Panc1 (cell line): ENCODE measurements at regions not wholly inside any gene's neighbourhood (a gene's known extent, or its start where the extent isn't known, plus 50 kb on each side); places are given as distances from the start of the nearest gene placed in this dataset.

Experiments
- ATAC-seq: fragments of 200-7000 bp; cut with Tn5 transposase; 2 replicates; pipeline ENCODE4 v1.9.1; 2020; ENCODE audit warnings: mild to moderate bottlenecking, moderate library complexity
- BruUV-seq: library from RNA; stranded (reverse); fragments of 400-500 nt; replicated peaks from 2 replicates; lab custom pipeline; 2021; lab: Mats Ljungman, UMichigan
- CTCF ChIA-PET: fragments of 300-600 bp; sonication (Branson Sonifier 250); formaldehyde crosslinking; loops from one replicate; lab custom pipeline; 2022; ENCODE audit warnings: antibody characterized with exemption; lab: Charles Lee
- POLR2A ChIA-PET: fragments of 300-600 bp; sonication (Branson Sonifier 250); formaldehyde crosslinking; loops from one replicate; lab custom pipeline; 2022; ENCODE audit warnings: antibody characterized with exemption; lab: Charles Lee
- DNase-seq: peaks from one replicate; pipeline ENCODE4 v3.0.0-alpha.2; 2010; ENCODE audit warnings: low read depth, low spot score
- H3K27ac ChIP-seq: 2 replicates; pipeline ENCODE4 v1.5.1; 2011; ENCODE audit warnings: mild to moderate bottlenecking, low read length, inconsistent platforms
- H3K27me3 ChIP-seq: fragments of 200-500 bp; sonication (Bioruptor generic); 2 replicates; pipeline ENCODE4 v1.6.0; 2014; ENCODE audit warnings: low read length, inconsistent platforms; ENCODE audit not compliant: control insufficient read depth, insufficient read depth
- H3K36me3 ChIP-seq: fragments of 200-500 bp; sonication (Bioruptor generic); 2 replicates; pipeline ENCODE4 v1.5.1; 2014; ENCODE audit warnings: inconsistent platforms, mild to moderate bottlenecking, low read length, moderate library complexity; ENCODE audit not compliant: control insufficient read depth, insufficient read depth
- H3K4me1 ChIP-seq: 2 replicates; pipeline ENCODE4 v1.5.1; 2011; ENCODE audit warnings: inconsistent platforms, mild to moderate bottlenecking, low read length, moderate library complexity; ENCODE audit not compliant: control insufficient read depth, insufficient read depth
- H3K4me3 ChIP-seq, 2 experiments: 2 replicates each; pipeline ENCODE4 v1.5.1; 2011 to 2012; ENCODE audit warnings: low read depth in 2 of 2, low read length in 2 of 2, mild to moderate bottlenecking in 2 of 2, inconsistent platforms in 1 of 2, moderate library complexity in 1 of 2
- H3K9me3 ChIP-seq: fragments of 200-500 bp; sonication (Bioruptor generic); 2 replicates; pipeline ENCODE4 v1.5.1; 2014; ENCODE audit warnings: low read depth, mild to moderate bottlenecking, inconsistent platforms, low read length, moderate library complexity; ENCODE audit not compliant: control insufficient read depth, insufficient read depth
- POLR2AphosphoS5 ChIP-seq: IDR thresholded peaks from 2 replicates; pipeline ENCODE4 v1.6.1; 2012; ENCODE audit warnings: mild to moderate bottlenecking, low read depth, low read length, moderate library complexity
- SIN3A ChIP-seq: IDR thresholded peaks from 2 replicates; pipeline ENCODE4 v1.6.1; 2012; ENCODE audit warnings: low read depth, mild to moderate bottlenecking, low read length, moderate library complexity, borderline replicate concordance; ENCODE audit not compliant: insufficient read depth
- TCF7L2 ChIP-seq: IDR thresholded peaks from 2 replicates; pipeline ENCODE4 v1.6.1; 2011; ENCODE audit warnings: mild to moderate bottlenecking, low read depth, low read length, inconsistent platforms
- in situ Hi-C: cut with HindIII; loops from 2 replicates; pipeline ENCODE4 v1.10.0; 2016; ENCODE audit warnings: low sequenced_read_pairs, low pct_unique_long_range_greater_than_20kb
- intact Hi-C: fragments of 100-400 bp; cut with micrococcal nuclease; formaldehyde crosslinking; loops from one replicate; pipeline ENCODE4 v1.10.0; 2022; ENCODE audit not compliant: unreplicated experiment
- TF ChIP-seq, protein P1 (sequence below), 2 experiments: IDR thresholded peaks; 2 replicates each; pipeline ENCODE4 v1.6.1; 2011 to 2012; ENCODE audit warnings: low read depth in 2 of 2, control low read depth in 1 of 2, low read length in 1 of 2, mild to moderate bottlenecking in 1 of 2, moderate library complexity in 1 of 2; ENCODE audit not compliant: insufficient read depth in 1 of 2
- TF ChIP-seq, protein P2 (sequence below): fragments of 450-650 bp; IDR thresholded peaks from 2 replicates; pipeline ENCODE4 v1.5.1; 2017; ENCODE audit warnings: mild to moderate bottlenecking

DNA sequence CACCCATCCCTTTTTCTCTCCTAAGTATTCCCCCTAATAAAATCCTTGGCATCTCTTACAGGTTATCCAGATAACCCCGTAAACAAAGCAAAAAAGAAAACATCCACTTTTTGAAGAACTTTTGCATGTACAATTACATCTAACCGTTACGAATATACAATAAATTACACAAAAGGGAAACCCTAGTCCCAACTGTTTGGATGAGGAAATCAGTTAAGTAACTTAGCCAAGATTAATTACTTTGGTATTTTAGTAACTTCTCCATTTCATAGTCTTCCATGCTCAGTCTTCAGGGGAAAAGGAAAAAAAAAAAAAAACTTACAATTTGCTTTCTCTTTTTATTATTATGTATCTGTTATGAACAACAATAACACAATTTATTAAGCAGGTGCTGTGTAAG is 212.9 kb downstream of the ACTL7B start:
- DNase-seq (no peak), ATAC-seq (no peak)
- CTCF ChIA-PET: no interaction called here
- no peaks in the 10 kb centered on the region for H3K4me1 ChIP-seq
- intact Hi-C loops: no loop called here
- H3K27me3 ChIP-seq: no peaks in the 10 kb centered on the region
- no peak overlapping the region for H3K4me3 ChIP-seq
- H3K27ac ChIP-seq: no peak overlapping the region
- TF ChIP-seq, protein P1, sequence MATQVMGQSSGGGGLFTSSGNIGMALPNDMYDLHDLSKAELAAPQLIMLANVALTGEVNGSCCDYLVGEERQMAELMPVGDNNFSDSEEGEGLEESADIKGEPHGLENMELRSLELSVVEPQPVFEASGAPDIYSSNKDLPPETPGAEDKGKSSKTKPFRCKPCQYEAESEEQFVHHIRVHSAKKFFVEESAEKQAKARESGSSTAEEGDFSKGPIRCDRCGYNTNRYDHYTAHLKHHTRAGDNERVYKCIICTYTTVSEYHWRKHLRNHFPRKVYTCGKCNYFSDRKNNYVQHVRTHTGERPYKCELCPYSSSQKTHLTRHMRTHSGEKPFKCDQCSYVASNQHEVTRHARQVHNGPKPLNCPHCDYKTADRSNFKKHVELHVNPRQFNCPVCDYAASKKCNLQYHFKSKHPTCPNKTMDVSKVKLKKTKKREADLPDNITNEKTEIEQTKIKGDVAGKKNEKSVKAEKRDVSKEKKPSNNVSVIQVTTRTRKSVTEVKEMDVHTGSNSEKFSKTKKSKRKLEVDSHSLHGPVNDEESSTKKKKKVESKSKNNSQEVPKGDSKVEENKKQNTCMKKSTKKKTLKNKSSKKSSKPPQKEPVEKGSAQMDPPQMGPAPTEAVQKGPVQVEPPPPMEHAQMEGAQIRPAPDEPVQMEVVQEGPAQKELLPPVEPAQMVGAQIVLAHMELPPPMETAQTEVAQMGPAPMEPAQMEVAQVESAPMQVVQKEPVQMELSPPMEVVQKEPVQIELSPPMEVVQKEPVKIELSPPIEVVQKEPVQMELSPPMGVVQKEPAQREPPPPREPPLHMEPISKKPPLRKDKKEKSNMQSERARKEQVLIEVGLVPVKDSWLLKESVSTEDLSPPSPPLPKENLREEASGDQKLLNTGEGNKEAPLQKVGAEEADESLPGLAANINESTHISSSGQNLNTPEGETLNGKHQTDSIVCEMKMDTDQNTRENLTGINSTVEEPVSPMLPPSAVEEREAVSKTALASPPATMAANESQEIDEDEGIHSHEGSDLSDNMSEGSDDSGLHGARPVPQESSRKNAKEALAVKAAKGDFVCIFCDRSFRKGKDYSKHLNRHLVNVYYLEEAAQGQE (IDR thresholded peaks at IDR 0.05; ENCODE audit: insufficient read depth in 1 of 2, low read depth in 2 of 2, low read length in 1 of 2): no peak
- TF ChIP-seq SIN3A (no peak), TCF7L2 (no peak), POLR2AphosphoS5 (no peak)
- TF ChIP-seq, protein P2, sequence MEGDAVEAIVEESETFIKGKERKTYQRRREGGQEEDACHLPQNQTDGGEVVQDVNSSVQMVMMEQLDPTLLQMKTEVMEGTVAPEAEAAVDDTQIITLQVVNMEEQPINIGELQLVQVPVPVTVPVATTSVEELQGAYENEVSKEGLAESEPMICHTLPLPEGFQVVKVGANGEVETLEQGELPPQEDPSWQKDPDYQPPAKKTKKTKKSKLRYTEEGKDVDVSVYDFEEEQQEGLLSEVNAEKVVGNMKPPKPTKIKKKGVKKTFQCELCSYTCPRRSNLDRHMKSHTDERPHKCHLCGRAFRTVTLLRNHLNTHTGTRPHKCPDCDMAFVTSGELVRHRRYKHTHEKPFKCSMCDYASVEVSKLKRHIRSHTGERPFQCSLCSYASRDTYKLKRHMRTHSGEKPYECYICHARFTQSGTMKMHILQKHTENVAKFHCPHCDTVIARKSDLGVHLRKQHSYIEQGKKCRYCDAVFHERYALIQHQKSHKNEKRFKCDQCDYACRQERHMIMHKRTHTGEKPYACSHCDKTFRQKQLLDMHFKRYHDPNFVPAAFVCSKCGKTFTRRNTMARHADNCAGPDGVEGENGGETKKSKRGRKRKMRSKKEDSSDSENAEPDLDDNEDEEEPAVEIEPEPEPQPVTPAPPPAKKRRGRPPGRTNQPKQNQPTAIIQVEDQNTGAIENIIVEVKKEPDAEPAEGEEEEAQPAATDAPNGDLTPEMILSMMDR: no peak
- POLR2A ChIA-PET: no interaction called here
- no TSS peak for BruUV-seq
- no peaks in the 10 kb centered on the region for H3K9me3 ChIP-seq
- no peaks in the 10 kb centered on the region for H3K36me3 ChIP-seq
- in situ Hi-C loops: no loop called here

DNA sequence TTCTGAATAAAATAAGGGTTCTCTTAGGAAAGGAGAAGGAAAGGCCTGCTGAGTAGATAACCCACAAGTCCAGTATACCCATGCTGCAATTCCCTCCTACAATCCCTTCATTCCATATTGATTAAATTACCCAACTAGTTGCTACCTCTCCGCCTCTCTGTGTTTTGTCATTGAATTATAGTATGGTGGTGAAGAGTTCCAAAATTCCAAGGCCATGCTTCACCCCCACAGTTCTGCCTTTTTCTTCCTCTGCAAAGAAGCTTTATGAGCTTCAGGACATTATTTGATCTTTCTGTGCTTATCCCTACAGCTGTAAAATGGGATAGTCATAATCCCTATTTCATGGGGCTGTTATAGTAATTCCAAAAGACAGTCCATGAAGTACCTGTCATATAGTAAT is 215.6 kb downstream of the ACTL7B start:
- H3K4me1 ChIP-seq: no peaks in the 10 kb centered on the region
- H3K36me3 ChIP-seq: no peaks in the 10 kb centered on the region
- in situ Hi-C loops (no loop called here), intact Hi-C loops (no loop called here)
- ATAC-seq (no peak), DNase-seq (no peak)
- H3K27me3 ChIP-seq: no peaks in the 10 kb centered on the region; the same call in 1 of the 2 replicates
- BruUV-seq: no TSS peak
- H3K27ac ChIP-seq: no peak overlapping the region
- H3K9me3 ChIP-seq: no peaks in the 10 kb centered on the region
- CTCF ChIA-PET: no interaction called here
- POLR2A ChIA-PET: no interaction called here
- TF ChIP-seq TCF7L2 (no peak), SIN3A (no peak), POLR2AphosphoS5 (no peak)
- TF ChIP-seq, protein P2: no peak
- TF ChIP-seq, protein P1 (IDR thresholded peaks at IDR 0.05; ENCODE audit: insufficient read depth in 1 of 2, low read depth in 2 of 2, low read length in 1 of 2): no peak
- H3K4me3 ChIP-seq: no peak overlapping the region
